ENCODE measurements at regions not wholly inside any gene's neighbourhood (a gene's known extent, or its start where the extent isn't known, plus 50 kb on each side); places are given as distances from the start of the nearest gene placed in this dataset.
"Not testable (repeated sequence)": the region's sequence is repeated elsewhere in the genome, so short reads cannot be mapped to it uniquely, and the experiment has no call there.

- intact Hi-C loops (cut with DNase I, micrococcal nuclease), result no loop called here
- DNase-seq (peak; percentile 10 to 25 (median 18)), ATAC-seq (no peak)
- no peaks in the 10 kb centered on the region for H3K9me3 ChIP-seq
- H3K4me1 ChIP-seq (ENCODE audit: low read depth), result no peaks in the 10 kb centered on the region
- H3K36me3 ChIP-seq (ENCODE audit: low read depth), result no peaks in the 10 kb centered on the region
- no peak for TF ChIP-seq CTCF (IDR thresholded peaks at IDR 0.05)
- no peak overlapping the region for H3K4me3 ChIP-seq
These were observed 53.0 kb upstream of the TNKS2 start for GRCh38 chr10:91745090-91745831.

- Histone ChIP-seq H3K4me1 (ENCODE audit: low read depth) (no peaks in the 10 kb centered on the region), H3K4me3 (no peak overlapping the region), H3K36me3 (ENCODE audit: low read depth) (no peaks in the 10 kb centered on the region), H3K9me3 (no peaks in the 10 kb centered on the region)
- TF ChIP-seq CTCF (IDR thresholded peaks at IDR 0.05), result no peak
- DNase-seq (no peak), ATAC-seq (no peak)
- intact Hi-C loops (cut with DNase I, micrococcal nuclease), result no loop called here
These were observed 54.8 kb upstream of the TNKS2 start for GRCh38 chr10:91743465-91743864.

GRCh38 chr10:91742229-91742628 is 56.0 kb upstream of the TNKS2 start:
- no peaks in the 10 kb centered on the region for H3K4me1 ChIP-seq (ENCODE audit: low read depth)
- no peak for TF ChIP-seq CTCF (IDR thresholded peaks at IDR 0.05)
- intact Hi-C loops (cut with DNase I, micrococcal nuclease), result no loop called here
- no peak overlapping the region for H3K4me3 ChIP-seq
- ATAC-seq (no peak), DNase-seq (no peak)
- H3K9me3 ChIP-seq, result no peaks in the 10 kb centered on the region
- H3K36me3 ChIP-seq (ENCODE audit: low read depth), result no peaks in the 10 kb centered on the region

GRCh38 chr10:91741356-91741755 is 56.9 kb upstream of the TNKS2 start:
- DNase-seq, result no peak
- Histone ChIP-seq H3K9me3 (no peaks in the 10 kb centered on the region), H3K4me3 (no peak overlapping the region), H3K36me3 (ENCODE audit: low read depth) (no peaks in the 10 kb centered on the region), H3K4me1 (ENCODE audit: low read depth) (no peaks in the 10 kb centered on the region)
- ATAC-seq, result no peak
- TF ChIP-seq CTCF (IDR thresholded peaks at IDR 0.05), result no peak
- intact Hi-C loops (cut with DNase I, micrococcal nuclease), result no loop called here

GRCh38 chr10:91740353-91740924 is 57.8 kb upstream of the TNKS2 start:
- intact Hi-C loops (cut with DNase I, micrococcal nuclease), result no loop called here
- Histone ChIP-seq H3K9me3 (no peaks in the 10 kb centered on the region), H3K4me3 (no peak overlapping the region), H3K4me1 (ENCODE audit: low read depth) (no peaks in the 10 kb centered on the region), H3K36me3 (ENCODE audit: low read depth) (no peaks in the 10 kb centered on the region)
- peak in 1 of 3 donors; percentile 33 for DNase-seq
- ATAC-seq, result no peak
- no peak for TF ChIP-seq CTCF (IDR thresholded peaks at IDR 0.05)

DNA sequence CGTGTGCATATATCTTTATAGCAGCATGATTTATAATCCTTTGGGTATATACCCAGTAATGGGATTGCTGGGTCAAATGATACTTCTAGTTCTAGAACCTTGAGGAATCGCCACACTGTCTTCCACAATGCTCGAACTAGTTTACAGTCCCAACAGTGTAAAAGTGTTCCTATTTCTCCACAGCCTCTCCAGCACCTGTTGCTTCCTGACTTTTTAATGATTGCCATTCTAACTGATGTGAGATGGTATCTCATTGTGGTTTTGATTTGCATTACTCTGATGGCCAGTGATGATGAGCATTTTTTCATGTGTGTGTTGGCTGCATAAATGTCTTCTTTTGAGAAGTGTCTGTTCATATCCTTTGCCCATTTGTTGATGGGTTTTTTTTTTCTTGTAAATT is 66.0 kb upstream of the TNKS2 start:
- DNase-seq; ATAC-seq; H3K36me3 ChIP-seq (ENCODE audit: low read depth); H3K9me3 ChIP-seq; H3K4me3 ChIP-seq; H3K4me1 ChIP-seq (ENCODE audit: low read depth); intact Hi-C loops (cut with DNase I, micrococcal nuclease): not testable (repeated sequence)

DNA sequence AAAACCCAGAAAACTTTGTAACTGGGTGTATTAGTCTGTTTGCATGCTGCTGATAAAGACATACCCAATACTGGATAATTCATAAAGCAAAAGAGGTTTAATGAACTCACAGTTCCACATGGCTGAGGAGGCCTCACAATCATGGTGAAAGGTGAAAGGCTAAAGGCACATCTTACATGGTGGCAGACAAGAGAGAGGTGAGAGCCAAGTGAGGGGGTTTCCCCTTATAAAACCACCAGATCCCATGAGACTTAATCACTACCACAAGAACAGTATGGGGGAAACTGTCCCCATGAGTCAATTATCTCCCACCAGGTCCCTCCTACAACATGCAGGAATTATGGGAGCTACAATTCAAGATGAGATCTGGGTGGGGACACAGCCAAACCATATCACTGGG is 68.9 kb upstream of the TNKS2 start:
- H3K4me1 ChIP-seq (ENCODE audit: low read depth); H3K4me3 ChIP-seq; intact Hi-C loops (cut with DNase I, micrococcal nuclease); ATAC-seq; H3K9me3 ChIP-seq; H3K36me3 ChIP-seq (ENCODE audit: low read depth); DNase-seq: not testable (repeated sequence)

Measured in mucosa of descending colon (tissue), 3 donors.